ENCODE measurements at regions not wholly inside any gene's neighbourhood (a gene's known extent, or its start where the extent isn't known, plus 50 kb on each side); places are given as distances from the start of the nearest gene placed in this dataset.

DNA sequence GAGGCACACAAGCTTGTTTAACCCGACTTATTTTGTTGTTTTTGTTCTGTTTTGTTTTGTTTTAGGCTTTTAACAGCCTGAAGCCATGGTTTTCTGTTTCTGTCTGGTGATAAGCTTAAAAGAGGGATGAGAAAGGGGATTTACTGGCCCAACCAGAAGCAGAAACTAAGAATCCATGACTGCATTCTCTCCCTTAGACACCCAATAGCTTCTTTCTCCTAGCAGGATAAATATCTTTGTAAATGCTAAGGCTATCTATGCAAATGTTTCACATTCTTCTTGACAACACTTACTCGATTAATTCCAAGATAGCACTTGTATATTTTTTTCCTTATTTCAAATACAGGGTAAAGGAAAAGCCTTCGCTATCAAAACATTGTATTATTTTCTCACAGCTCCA, 53.7 kb upstream of the SMAD1 start:
- no peak for DNase-seq

DNA sequence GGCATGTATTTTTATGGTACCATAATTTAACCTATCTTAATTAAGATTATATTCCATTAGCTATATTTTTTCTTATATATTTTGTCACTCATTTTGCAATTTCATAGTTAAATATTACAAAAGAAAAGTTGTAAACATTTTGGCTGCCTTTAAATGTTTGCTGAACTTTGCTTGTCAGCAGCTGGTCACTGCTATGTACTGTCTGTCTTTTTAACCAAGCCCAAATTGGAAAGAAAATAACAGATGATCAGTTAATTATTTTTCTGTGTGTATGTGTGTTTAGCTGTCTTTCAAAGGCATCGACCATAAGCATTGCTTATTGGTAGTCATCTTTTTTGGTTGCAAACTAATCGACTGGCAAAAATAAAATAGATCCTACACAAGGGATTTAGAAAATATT, 54.4 kb upstream of the SMAD1 start:
- DNase-seq = no peak

DNA sequence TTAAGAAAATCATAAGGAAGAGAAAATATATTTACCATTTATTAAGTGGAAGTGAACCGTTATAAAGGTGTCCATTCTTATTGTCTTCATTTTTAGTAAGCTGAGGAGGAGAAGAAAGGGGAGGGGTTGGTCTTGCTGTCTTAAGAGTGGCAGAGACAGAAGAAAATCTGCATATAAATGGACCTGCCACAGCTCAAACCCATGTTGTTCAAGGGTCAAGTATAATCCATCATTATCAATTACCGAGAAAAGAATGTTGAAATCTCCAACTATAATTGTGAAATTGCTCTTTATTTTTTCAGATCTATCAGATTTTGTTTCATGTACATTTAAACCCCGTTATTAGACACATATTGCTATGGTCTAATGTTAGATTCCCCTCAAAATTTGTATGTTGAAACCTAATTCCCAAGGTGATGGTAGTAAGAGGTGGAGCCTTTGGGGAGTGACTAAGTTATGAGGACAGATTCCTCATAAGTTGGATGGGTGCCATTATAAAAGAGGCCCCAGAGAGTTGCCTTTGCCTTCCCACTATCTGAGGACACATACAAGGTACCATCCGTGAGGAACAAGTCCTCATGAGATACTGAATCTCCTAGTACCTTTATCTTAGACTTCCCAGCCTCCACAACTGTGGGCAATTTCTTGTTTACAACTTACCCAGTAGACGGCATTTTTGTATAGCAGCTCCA, 58.5 kb upstream of the SMAD1 start:
- no peak for DNase-seq

DNA sequence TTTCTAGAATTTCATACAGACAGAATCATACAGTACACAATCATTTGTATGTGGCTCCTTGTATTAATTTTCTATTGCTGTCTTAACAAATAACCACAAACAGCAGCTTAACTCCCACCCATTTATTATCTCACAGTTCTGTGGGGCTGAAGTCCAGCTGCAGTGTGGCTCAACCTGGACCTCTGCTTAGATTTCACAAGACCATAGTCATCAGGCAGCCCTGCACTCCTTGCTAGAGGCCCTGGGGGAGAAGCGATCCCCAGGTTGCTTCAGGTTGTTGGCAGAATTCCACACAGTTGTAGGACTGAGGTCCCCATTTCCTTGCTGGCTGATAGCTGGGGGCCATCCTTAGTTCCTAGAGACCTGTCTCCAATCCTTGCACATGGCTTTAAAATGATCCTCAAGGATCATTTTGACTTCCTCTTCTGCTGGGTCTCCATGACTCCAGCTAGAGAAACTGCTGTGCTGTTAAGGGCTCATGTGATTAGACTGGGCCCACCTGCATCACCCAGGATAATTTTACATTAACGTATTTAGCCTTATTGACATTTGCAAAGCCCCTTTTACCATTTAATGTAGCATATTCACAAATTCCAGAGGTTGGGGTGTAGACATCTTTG, 60.9 kb upstream of the SMAD1 start:
- DNase-seq = no peak

DNA sequence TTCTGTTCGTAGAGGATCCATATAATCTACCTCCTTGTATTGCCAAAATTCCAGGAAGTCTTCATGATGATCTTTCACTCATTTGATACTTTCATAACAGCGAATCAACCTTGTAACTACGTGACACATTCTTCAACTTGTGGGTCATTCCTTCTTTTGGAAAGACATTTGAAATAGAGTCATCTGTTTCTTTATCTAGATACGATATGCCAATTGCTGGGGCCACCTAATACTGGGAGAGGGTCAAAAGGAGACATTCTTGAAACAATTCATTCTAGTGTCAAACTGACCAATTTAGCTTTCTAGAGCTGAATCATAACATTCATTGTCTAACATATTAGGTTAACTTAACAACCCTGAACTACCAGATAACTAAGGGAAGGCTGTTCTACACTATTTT, 62.9 kb upstream of the SMAD1 start:
- no peak for DNase-seq

DNA sequence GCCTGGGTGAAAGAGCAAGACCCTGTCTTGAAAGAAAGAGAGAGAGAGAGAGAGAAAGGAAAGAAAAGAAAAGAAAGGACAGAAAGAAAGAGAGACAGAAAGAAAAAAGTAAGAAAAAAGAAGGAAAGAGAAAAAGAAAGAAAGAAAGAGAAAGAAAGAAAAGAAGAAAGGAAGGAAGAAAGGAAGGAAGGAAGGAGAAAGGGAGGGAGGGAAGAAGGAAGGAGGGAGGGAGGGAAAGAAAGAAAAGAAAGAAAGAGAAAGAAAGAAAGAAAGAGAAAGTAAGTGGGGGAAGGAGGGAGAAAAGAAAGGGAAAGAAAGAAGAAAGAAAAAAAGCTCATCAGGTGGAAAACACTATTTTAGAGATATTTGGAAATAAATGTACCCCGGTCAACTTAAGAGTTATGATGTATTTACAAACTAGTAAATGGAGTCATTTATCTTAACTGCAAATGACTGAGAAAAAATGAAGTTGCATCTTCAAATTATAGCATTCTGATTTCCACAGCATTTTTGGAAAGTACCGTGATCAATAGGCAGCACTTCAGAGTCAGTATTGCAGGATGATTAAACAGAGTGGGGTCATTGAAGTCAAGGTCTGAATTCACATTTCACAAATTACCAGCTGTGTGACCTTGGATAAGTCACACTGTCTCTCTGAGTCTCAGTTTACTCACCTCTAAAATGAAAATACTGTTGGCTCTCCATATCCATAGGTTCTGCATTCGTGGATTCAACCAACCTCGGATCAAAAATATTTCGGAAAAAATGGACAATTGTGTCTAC, 64.1 kb upstream of the SMAD1 start:
- DNase-seq = no peak

DNA sequence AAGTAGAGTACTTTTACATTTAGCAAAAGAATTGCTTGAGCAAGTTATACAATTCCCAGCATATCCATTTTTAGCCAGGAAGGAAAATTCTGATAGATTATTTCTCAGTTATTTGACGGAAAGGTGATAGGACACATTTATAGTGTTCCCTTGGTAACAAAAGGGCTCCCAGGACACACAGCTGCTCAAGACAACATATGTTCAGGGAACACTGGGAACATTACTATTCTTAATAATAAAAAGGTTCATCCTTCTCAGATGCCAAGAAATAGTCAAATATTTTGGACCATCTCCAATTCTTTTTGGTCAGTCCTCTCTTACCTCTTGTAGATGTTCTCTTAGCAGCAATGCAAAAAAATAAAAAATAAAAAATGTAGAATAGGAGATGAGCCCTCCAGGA, 66.8 kb upstream of the SMAD1 start:
- DNase-seq = no peak

DNA sequence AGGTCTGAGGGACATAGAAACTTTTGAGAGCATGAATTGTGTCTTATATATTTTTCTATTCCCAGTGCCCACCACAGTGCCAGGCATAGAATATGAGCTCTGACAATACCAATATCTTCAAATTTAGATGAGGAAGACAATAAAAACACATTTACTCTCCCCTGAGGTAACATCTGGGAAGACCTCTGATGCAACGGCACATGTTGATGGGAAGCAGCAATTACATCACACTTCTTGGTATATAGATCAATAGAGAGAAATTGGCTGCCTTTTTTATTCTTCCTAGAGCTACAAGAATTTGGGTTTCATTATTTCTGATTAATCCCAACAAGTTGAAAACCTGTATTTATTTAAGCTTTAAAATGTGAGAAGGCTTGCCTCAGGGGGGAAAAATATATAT, 67.4 kb upstream of the SMAD1 start:
- no peak for DNase-seq

DNA sequence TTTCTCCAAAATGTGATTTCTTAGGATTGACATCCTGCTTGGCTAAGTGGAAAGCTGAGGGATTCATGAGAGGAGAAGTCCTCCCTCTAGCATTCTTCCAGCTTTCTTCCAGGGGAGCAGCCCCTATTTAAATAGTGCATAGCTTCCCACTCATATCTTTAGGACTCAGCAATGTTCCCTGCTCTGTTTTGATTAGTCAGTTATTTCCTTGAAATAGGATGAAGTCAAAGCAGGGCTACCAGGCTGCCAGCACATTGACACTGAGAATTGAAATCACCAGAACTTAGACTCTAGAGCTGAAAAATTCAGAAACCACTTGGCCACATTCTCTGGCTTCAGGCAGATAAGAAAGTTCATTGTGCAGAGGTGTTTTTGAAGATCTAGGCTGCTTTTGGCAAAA, 74.7 kb upstream of the SMAD1 start:
- no peak for DNase-seq

DNA sequence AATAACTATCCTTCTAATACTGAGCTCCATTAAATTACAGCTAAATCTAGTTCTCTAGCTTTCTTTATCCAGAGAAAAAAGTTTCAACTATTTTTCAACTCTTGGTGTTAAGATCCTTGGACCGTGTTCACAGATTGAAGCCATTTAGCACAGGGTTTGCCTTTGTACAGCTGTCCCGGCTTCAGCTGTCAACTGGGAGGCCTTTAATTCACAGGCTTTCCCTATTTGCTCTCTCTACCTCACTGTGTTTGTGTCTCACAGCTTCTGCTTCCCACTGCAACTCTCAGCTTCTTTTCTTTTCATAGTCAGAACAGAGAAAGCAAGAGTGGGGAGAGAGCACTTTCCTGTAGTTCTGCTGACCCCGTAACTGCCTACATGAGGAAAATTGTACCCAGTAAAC, 76.9 kb upstream of the SMAD1 start:
- no peak for DNase-seq

DNA sequence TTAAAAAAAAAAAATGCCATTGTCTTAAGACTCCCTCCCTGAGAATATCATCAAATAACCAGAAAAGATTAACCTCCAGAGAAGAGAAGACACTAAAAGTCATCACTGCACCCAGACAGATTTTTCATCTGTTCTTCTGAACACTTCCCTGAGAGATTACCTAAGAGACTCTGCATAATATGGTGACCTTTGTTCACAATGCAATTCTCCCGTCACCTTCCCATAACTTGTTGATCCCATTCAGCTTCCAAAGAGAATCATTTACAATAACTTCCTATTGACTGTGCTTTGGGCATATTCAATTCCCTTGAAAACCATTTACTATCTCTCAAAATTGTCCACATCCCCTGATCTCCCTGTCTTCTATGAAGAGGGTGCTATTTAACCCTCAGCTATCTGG, 85.1 kb upstream of the SMAD1 start:
- no peak for DNase-seq

DNA sequence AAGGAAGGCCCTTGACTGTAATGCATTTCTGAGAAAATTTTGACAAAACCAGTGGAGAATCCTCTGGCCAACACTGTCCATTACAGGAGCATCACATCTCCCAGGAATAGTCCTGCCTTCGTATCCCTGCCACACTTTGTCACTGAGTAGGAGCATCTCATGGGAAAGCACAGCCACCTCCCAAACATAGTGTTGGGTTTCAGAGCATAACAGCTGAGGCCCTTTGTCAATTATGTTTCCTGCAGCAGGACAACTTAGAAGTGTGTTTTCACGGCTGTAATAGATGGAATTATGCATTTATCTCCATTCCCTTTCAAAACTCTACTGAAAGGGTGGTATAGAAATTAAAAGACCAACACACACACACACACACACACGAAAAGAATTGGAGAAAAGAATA, 91.1 kb upstream of the SMAD1 start:
- DNase-seq = no peak

DNA sequence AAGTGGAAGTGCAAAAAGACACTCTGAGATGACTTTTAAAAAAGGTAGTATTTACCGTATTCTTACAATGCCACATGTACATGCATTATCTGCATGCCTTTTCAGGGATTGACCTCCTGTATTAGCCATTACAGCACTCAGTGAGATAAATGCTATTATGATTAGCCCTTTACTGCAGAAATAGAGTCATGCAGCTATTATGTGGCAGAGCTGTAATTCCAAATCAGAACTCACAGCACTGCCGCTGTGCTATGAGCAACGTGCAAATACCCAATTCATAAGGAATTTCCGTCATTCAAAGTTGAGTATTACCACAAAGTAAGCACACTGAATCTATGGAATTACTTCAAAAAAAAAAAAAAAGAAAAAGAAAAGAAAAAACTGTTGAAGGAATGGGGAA, 92.1 kb upstream of the SMAD1 start:
- no peak for DNase-seq

DNA sequence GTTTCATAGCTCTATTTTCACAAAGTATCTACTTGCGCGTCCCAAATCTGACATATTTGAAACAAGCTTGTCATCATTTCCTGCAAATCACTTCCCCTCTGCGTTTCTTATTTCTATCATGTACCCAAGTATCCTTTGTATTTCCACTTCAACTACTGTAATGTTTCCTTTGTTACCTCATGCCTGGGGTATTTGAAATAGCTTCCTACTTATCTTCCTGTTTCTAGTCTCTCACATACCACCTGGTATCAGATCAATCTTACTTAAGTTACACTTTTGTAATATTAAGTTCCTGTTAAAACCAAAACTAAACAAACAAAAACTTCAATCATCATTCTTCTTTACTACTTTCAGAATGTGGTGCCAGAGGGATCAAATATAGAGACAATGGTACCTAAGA, 93.6 kb upstream of the SMAD1 start:
- DNase-seq = no peak

DNA sequence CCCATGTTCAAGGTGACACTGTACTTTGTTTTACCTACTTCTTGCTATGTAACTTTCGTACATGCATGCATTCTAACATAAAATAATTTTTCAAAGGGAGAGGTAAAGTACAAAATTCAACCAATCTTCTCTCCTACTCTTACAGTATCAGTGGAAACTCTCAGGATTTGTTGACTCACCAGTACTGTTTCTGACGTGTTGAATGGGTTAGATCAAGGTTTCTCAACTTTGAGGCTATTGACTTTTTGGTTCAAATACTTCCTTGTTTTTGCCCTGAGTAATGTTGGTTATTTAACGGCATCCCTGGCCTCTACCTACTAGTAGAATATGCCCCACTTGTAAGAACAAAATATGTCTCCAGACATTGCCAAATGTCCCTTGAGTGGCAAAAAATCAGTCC, 94.6 kb upstream of the SMAD1 start:
- DNase-seq = no peak

DNA sequence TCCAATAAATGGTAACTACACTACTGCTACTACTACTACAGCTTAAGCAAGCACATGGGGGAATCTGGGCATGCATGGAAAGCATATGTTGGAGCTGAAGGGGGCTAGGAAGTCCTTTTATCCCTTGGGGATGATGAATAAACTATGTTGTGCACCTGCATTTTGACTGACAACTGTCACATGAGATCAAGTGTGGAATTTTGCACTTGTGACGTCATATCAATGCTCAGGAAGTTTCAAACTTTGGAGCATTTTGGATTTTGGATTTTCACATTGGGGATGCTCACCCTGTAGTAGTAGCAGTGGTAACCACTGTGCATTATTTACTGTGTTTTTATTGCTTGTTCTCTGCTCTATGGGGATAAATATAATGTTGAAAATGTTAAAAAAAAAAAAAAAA, 100.5 kb upstream of the SMAD1 start:
- DNase-seq = no peak

DNA sequence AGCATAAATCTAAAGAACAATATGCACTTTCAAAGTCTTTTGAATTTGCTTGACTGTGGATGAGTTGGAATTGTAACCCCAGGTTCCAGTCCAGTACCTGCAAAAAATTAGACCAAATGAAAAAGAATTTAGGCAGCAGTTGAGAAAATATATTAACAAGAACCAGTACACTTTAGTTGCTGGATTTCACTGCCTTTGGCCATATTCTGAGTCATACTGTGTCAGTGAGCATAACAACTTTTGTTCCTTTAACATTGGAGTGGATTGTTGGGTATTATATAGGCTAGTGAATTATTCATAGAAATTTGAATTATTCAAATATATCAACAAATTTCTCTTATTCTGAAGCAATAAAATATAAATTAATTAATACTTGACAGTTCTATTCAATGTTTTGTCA, 101.5 kb upstream of the SMAD1 start:
- no peak for DNase-seq

DNA sequence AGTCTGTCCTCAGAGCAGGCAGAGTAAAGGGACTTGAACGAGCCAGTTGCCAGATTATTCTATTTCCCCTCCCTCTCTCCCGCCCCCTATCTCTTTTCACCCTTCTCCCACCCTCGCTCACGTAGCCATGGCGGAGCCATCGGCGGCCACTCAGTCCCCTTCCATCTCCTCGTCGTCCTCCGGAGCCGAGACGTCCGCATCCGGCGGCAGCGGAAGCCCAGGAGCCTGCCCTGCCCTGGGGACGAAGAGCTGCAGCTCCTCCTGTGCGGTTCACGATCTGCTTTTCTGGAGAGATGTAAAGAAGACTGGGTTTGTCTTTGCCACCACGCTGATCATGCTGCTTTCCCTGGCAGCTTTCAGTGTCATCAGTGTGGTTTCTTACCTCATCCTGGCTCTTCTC, 106.2 kb upstream of the SMAD1 start:
- DNase-seq = no peak

DNA sequence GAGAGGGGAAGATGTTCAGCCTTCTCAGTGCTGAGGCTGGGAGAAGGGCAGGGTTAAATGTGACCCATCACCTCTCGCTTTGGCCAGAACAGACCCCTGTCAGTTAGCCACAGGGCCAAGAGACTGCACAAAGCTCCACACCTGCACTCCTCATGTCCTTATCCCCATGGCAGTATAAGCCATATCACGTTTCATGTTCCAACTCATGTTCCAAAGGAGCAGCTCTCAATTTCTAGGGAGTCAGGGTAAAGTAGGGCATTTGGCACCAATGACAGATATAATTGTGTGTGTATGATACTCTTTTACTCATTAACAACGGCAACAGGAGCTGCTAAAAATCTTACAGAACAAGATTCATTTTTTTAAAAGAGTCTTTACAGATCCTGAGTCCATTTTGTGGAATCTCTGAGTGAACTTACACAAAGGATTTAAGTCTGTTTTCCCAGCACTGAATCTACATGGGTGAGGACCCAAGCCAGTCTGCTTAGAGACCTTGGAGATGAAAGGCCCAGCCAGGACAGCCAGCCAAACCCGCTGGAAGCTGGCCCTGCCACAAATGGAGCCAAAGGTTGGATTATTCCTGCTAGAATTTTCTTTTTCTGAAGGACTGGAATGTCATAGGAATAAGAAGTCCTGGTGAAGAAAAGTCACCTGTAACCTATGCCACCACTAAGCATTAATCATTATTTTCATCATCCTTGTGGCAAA, 129.1 kb upstream of the SMAD1 start:
- DNase-seq = no peak

DNA sequence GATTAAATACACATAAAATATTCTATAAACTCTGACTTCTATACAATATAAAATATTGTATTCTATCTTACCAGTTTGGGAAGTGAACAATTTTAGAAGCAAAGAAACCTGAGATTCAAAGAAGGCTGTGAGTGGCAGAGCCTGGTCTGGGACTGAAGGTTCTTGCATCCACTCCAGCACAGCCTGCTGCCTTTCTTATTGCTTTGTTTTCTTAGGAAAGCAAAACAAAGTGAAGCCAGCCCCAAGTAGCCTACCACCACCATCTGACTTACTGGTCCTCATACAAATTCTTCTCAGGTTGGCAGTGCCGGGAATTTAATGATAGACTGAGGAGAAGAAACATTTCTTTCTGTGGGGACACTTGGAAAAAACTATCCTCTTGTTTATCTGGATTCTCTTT, 129.7 kb upstream of the SMAD1 start:
- no peak for DNase-seq

DNA sequence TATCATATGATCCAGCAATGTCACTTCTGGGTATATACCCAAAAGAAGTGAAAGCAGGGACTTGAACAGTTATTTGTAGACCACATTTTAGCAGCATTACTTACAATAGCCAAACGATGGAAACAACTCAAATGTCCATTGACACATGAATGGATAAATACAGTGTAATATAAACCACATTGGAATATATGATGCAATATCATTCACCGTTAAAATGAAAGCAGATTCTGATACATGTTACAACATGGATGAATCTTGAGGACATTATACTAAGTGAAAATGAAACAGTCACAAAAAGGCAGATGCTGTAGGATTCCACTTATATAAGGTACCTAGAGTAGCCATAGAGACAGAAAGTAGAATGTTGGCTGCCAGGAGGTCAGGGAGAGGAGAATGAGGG, 130.5 kb upstream of the SMAD1 start:
- no peak for DNase-seq

DNA sequence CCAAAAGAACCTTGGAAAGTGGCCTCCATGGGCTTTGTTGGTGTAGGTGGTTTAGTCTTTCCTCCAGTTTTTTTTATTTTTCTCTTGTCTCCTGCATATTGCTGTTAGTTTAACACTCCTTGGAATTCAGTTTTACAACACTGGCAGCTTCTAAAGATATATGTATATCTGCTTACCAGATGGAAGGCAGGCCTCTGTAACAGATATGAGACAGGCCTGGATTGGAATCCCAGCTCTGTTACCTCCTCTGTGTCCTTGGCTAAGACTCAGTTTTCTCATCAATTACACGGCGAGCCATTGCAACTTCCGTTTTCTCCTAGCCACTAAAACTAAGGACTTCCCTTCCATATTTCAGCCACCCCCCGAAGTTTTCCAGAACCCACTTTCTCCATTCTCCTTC, 133.4 kb upstream of the SMAD1 start:
- DNase-seq = no peak

DNA sequence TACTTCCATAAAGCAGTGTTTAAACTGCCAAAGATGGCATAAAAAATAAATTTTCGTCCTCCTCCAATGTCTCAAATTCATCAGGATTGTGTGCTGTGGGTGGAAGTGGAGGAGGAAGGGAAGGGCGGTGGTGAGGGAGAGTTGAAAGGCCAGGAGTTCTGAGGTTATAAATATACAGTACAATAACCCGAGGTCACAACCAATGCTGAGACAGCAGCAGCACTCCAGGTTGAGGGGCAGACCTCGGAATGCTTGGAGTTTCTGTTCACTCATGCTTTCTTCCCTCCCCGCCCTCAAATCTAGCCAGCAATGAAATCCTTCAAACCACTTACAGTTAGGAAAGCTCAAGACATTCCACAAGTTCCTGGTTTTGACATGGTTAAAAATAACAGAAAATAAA, 134.0 kb upstream of the SMAD1 start:
- DNase-seq = no peak

DNA sequence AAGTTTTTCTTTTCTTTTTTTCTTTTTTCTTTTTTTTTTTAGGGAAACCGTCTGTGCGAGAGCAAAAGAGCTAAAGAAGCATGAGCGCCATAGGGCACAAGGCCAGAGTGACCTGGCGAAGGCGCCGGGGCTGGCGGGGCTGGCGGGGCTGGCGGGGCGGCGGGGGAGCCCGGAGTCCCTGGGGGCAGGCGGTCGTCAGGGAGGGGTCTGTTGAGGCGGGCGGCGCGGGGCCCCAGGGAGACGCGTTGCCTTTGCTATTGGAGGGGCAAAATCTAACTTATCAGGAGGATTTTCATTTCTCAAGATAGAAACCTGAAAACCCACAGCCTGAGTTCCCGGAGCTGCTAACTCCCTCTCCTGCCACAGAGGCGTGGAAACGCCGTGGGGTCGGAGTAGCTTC, 135.6 kb upstream of the SMAD1 start:
- DNase-seq = no peak

All from activated CD4-positive, alpha-beta T cell treated with anti-CD3 and anti-CD28 coated beads for 1 hour (primary cell).